IMR-90 (cell line): ENCODE measurements at regions not wholly inside any gene's neighbourhood (a gene's known extent, or its start where the extent isn't known, plus 50 kb on each side); places are given as distances from the start of the nearest gene placed in this dataset.

Source experiments
- BHLHE40 ChIP-seq: fragments of 150-350 bp; IDR thresholded peaks from 2 replicates; pipeline ENCODE4 v1.6.1; 2016; ENCODE audit warnings: mild to moderate bottlenecking, low read depth, low read length
- CTCF ChIP-seq: conservative IDR thresholded peaks from 2 replicates; pipeline ENCODE4 v1.5.1; 2012; ENCODE audit warnings: mild to moderate bottlenecking, low read depth, low read length, improper control_type of control experiment
- RAD21 ChIP-seq: IDR thresholded peaks from 2 replicates; pipeline ENCODE4 v1.6.1; 2012; ENCODE audit warnings: low read length, improper control_type of control experiment

GRCh38 chr12:69047990-69048389, 115.0 kb upstream of the CPM start:
- no peak for TF ChIP-seq RAD21
- TF ChIP-seq CTCF: no peak
- TF ChIP-seq BHLHE40: no peak
